ENCODE measurements at regions not wholly inside any gene's neighbourhood (a gene's known extent, or its start where the extent isn't known, plus 50 kb on each side); places are given as distances from the start of the nearest gene placed in this dataset.

- ATAC-seq (no peak), DNase-seq (no peak)
- H3K4me3 Mint-ChIP-seq, result no peak overlapping the region
- H3K9me3 ChIP-seq (ENCODE audit: control insufficient read depth, low read length, poor library complexity, severe bottlenecking), result no peaks in the 10 kb centered on the region
- peaks cover 2% of the 10 kb centered on the region for H3K36me3 Mint-ChIP-seq (ENCODE audit: low read depth)
- H3K27ac Mint-ChIP-seq, result no peak overlapping the region
- H3K27me3 Mint-ChIP-seq, result peaks cover 60% of the 10 kb centered on the region
- peaks cover 5% of the 10 kb centered on the region for H3K4me1 Mint-ChIP-seq
These were observed 97.9 kb downstream of the PXDC1 start for GRCh38 chr6:3653528-3654070.

GRCh38 chr6:3651698-3652229, 99.7 kb downstream of the PXDC1 start:
- peaks cover 2% of the 10 kb centered on the region for H3K36me3 Mint-ChIP-seq (ENCODE audit: low read depth)
- peaks cover 5% of the 10 kb centered on the region for H3K4me1 Mint-ChIP-seq

DNA sequence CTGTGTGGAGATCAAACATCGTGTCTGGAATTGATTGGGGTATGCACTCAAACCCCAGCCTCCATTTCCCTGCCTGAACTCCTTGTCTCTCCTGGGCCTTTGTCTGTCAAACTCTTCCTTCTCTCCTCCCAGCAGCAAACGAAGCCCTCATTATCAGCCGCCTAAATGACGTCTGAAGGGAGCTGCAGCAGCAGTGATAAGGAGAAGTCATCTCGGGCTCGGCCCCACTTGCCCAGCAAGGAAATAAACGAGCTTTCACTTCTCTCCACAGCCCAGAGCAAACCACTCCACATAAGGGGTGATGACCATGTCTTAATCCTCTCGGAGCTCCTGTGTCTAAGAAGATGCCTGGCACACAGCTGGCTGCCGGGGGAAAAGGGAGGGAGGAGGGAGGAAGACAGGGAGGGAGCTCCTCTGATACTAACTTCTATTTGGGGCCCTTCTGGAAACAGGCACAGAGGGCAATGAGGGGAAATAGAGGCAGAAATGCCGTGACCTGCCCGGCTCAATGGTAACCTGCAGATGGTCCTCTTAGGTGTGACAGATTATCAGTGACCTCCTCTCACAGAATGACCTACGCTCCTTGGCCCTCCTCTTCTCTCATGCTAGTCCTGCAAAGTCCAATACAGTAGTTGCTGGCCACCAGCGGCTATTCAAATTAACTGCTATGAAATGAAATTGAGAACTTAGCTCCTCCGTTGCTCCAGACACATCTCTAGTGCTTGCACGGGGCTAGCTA, 100.4 kb downstream of the PXDC1 start:
- Mint-ChIP-seq H3K4me3 (no peak overlapping the region), H3K27me3 (peaks cover 54% of the 10 kb centered on the region), H3K27ac (no peak overlapping the region), H3K36me3 (ENCODE audit: low read depth) (peaks cover 2% of the 10 kb centered on the region), H3K4me1 (peaks cover 5% of the 10 kb centered on the region)
- DNase-seq, result no peak
- no peak for ATAC-seq
- no peaks in the 10 kb centered on the region for H3K9me3 ChIP-seq (ENCODE audit: control insufficient read depth, low read length, poor library complexity, severe bottlenecking)

More at GRCh38 chr6:3651698-3652229, 99.7 kb downstream of the PXDC1 start:
- H3K9me3 ChIP-seq (ENCODE audit: control insufficient read depth, low read length, poor library complexity, severe bottlenecking), result no peaks in the 10 kb centered on the region
- no peak for ATAC-seq
- Mint-ChIP-seq H3K27me3 (peaks cover 60% of the 10 kb centered on the region), H3K27ac (no peak overlapping the region), H3K4me3 (no peak overlapping the region)
- DNase-seq, result no peak

DNA sequence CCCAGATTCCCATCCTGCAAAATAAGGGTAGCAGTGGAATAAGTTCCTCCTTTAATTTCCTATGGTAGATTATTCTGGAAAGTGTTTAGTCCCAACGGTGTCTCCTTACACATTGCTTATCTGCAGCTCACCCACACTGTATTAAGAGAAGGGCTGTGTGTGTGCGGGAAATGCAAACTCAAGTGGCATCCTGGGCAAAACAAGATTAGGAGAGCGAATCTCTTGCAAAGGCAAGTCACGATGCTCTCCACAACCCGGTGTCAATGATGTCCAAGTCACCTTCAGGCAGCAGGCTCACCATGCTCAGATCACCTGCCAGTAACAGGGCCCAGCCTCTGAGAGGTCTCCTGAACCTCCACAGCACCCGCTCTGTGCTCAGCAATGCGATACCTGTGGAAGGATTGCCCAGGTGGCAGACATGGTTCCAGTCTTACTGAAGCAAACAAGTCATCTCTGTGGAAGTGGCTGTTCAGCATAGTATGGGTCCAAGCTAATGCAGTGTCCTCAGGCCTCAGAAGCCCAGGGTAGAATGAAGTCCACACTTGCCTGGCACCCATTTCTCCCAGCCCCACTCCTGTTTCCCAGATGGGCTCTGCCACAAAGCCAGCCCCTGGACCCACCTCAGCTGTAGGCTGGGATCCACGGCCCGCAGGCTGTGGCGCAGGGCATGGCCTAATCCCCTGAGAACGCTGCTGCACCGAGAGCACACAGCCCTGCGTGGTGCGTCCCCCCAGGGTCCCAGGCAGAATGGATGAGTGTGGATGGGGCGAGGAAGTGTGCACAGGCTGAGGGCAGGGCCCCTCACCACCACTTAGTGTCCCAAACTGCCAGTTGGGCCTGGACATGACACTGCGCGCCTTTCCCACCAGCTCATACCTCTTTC, 101.2 kb downstream of the PXDC1 start:
- peaks cover 50% of the 10 kb centered on the region for H3K27me3 Mint-ChIP-seq
- no peak for DNase-seq

DNA sequence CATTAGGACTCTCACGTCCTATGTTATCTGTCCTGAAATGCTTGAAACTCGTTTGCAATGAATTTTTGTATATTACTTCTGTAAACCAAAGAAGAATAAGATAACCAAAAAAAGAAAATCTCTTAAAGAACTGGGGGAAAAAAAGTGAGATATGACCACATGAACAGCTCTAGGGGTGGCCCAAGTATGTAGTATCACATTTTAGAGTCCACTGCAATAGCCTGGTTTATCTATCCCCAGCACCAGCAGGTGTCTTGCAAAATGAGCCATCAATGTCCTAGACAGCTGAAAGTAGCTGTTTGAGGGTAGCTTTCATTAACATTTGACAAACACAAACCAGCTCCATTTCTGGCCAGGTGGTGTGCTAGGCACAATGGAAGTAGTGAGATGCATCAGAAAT, 102.8 kb downstream of the PXDC1 start:
- H3K4me3 Mint-ChIP-seq, result no peak overlapping the region
- ATAC-seq, result no peak
- H3K27me3 Mint-ChIP-seq, result peaks cover 51% of the 10 kb centered on the region
- H3K27ac Mint-ChIP-seq, result no peak overlapping the region
- DNase-seq, result no peak
- peaks cover 4% of the 10 kb centered on the region for H3K36me3 Mint-ChIP-seq (ENCODE audit: low read depth)
- H3K4me1 Mint-ChIP-seq, result peaks cover 5% of the 10 kb centered on the region
- no peaks in the 10 kb centered on the region for H3K9me3 ChIP-seq (ENCODE audit: control insufficient read depth, low read length, poor library complexity, severe bottlenecking)

More for the DNA sequence above, 101.2 kb downstream of the PXDC1 start:
- no peak overlapping the region for H3K27ac Mint-ChIP-seq
- H3K4me3 Mint-ChIP-seq, result no peak overlapping the region
- H3K36me3 Mint-ChIP-seq (ENCODE audit: low read depth), result peaks cover 2% of the 10 kb centered on the region
- peaks cover 5% of the 10 kb centered on the region for H3K4me1 Mint-ChIP-seq
- no peak for ATAC-seq
- no peaks in the 10 kb centered on the region for H3K9me3 ChIP-seq (ENCODE audit: control insufficient read depth, low read length, poor library complexity, severe bottlenecking)

- Mint-ChIP-seq H3K27ac (no peak overlapping the region), H3K27me3 (peaks cover 50% of the 10 kb centered on the region), H3K4me3 (no peak overlapping the region), H3K4me1 (peaks cover 3% of the 10 kb centered on the region), H3K36me3 (ENCODE audit: low read depth) (peaks cover 2% of the 10 kb centered on the region)
- ATAC-seq (no peak), DNase-seq (no peak)
- no peaks in the 10 kb centered on the region for H3K9me3 ChIP-seq (ENCODE audit: control insufficient read depth, low read length, poor library complexity, severe bottlenecking)
These were observed 104.7 kb downstream of the PXDC1 start for GRCh38 chr6:3646616-3647362.

DNA sequence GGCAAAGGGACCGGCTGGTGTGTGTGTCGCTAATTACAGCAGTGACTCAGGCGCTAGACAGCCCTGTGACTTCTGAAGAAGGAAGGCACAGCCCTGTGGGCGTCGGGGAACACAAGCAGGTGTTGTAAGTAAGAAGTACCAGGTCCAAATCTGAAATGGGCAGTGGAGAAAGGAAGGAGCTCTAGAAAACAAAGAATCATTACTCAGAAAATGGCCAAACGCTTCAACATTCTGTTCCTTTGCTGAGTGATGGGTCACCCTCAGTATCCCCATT, 106.8 kb downstream of the PXDC1 start:
- ATAC-seq, result no peak
- DNase-seq, result no peak
- Mint-ChIP-seq H3K4me3 (no peak overlapping the region), H3K4me1 (no peaks in the 10 kb centered on the region), H3K27ac (no peak overlapping the region), H3K36me3 (ENCODE audit: low read depth) (peaks cover 2% of the 10 kb centered on the region), H3K27me3 (peaks cover 39% of the 10 kb centered on the region)
- H3K9me3 ChIP-seq (ENCODE audit: control insufficient read depth, low read length, poor library complexity, severe bottlenecking), result no peaks in the 10 kb centered on the region

DNA sequence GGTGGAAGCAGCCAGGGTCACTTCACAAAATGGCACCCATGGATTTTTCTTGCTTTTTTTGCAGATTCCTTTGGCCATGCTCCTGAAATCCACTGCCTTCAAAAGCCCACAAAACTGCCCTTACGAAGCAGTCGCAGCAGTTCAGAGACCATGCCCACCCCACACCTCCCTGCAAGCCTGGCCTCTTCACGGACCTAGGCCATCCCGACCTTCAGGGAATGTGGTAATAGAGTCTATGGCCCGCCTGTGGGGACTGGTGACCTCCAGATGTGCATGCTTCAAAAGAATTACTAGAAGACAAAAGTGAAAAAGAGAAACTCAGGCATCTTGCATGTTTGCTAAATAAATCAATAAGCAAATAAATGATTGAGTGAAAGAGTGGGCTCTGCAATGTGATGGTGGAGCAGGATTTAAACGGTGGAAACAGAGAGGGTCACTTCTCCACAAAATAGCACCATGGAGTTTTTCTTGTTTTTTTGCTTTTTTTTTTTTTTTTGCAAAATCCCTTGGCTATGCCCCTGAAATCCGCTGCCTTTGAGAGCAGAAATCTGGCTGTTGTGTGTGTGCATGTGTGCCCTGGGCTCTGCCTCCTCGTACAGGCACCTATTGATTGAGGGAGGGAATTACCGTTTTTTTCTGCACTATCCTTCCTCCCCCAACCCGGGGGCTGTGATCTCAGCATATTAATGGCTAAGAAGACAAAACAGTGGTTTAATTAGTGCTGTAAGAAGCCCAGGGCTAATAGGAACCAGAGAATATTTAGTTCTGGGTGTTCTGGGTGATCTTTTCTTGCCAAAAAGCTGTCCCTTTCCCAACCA, 107.4 kb downstream of the PXDC1 start:
- H3K27me3 Mint-ChIP-seq, result peaks cover 41% of the 10 kb centered on the region
- no peaks in the 10 kb centered on the region for H3K4me1 Mint-ChIP-seq

GRCh38 chr6:3640868-3641267, 110.6 kb downstream of the PXDC1 start:
- DNase-seq, result no peak
- no peaks in the 10 kb centered on the region for H3K9me3 ChIP-seq (ENCODE audit: control insufficient read depth, low read length, poor library complexity, severe bottlenecking)
- Mint-ChIP-seq H3K4me1 (no peaks in the 10 kb centered on the region), H3K27me3 (peaks cover 67% of the 10 kb centered on the region), H3K27ac (no peak overlapping the region), H3K36me3 (ENCODE audit: low read depth) (peaks cover 2% of the 10 kb centered on the region), H3K4me3 (no peak overlapping the region)
- no peak for ATAC-seq

More for the DNA sequence above, 107.4 kb downstream of the PXDC1 start:
- no peaks in the 10 kb centered on the region for H3K9me3 ChIP-seq (ENCODE audit: control insufficient read depth, low read length, poor library complexity, severe bottlenecking)
- DNase-seq (no peak), ATAC-seq (no peak)
- no peak overlapping the region for H3K4me3 Mint-ChIP-seq
- H3K27ac Mint-ChIP-seq, result no peak overlapping the region
- H3K36me3 Mint-ChIP-seq (ENCODE audit: low read depth), result peaks cover 2% of the 10 kb centered on the region

- Mint-ChIP-seq H3K4me3 (no peak overlapping the region), H3K27ac (no peak overlapping the region), H3K4me1 (no peaks in the 10 kb centered on the region), H3K36me3 (ENCODE audit: low read depth) (no peaks in the 10 kb centered on the region), H3K27me3 (peaks cover 63% of the 10 kb centered on the region)
- no peak for ATAC-seq
- no peak for DNase-seq
- H3K9me3 ChIP-seq (ENCODE audit: control insufficient read depth, low read length, poor library complexity, severe bottlenecking), result no peaks in the 10 kb centered on the region
These were observed 112.9 kb downstream of the PXDC1 start for GRCh38 chr6:3638662-3639061.

- H3K4me3 Mint-ChIP-seq, result no peak overlapping the region
These were observed 115.5 kb downstream of the PXDC1 start for GRCh38 chr6:3636060-3636459.

DNA sequence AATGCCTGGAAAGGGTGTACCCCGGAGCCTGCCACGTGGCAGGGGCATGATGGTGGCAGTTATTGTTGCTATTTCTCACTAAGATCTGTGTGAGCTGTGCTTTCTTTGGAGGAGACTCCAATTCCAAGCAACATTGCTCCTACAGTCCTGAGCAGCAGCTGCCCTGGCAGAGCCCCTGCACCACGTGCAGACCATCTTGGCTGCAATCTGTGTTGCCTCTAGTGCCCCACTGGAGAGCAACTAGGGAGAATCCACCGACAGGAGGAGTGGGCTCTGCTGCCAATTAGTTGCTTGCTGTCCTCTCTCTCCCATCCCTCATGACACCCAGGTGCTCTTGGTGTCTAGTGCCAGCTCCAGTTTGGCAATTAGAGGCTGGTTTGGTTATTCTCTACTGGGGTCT, 116.0 kb downstream of the PXDC1 start:
- ATAC-seq (no peak), DNase-seq (no peak)
- Mint-ChIP-seq H3K4me3 (no peak overlapping the region), H3K4me1 (peaks cover 4% of the 10 kb centered on the region), H3K27me3 (peaks cover 58% of the 10 kb centered on the region), H3K36me3 (ENCODE audit: low read depth) (no peaks in the 10 kb centered on the region), H3K27ac (no peak overlapping the region)
- no peaks in the 10 kb centered on the region for H3K9me3 ChIP-seq (ENCODE audit: control insufficient read depth, low read length, poor library complexity, severe bottlenecking)

More at GRCh38 chr6:3636060-3636459, 115.5 kb downstream of the PXDC1 start:
- no peaks in the 10 kb centered on the region for H3K36me3 Mint-ChIP-seq (ENCODE audit: low read depth)
- H3K9me3 ChIP-seq (ENCODE audit: control insufficient read depth, low read length, poor library complexity, severe bottlenecking), result no peaks in the 10 kb centered on the region
- ATAC-seq (no peak), DNase-seq (no peak)
- H3K27ac Mint-ChIP-seq, result no peak overlapping the region
- peaks cover 2% of the 10 kb centered on the region for H3K4me1 Mint-ChIP-seq
- H3K27me3 Mint-ChIP-seq, result peaks cover 60% of the 10 kb centered on the region
